Breast epithelium (tissue), 3 donors: ENCODE measurements at regions not wholly inside any gene's neighbourhood (a gene's known extent, or its start where the extent isn't known, plus 50 kb on each side); places are given as distances from the start of the nearest gene placed in this dataset.

Source experiments
- POLR2A ChIP-seq: fragments of 450-650 bp; IDR thresholded peaks from one replicate; pipeline ENCODE4 v1.6.1; 2016; ENCODE audit warnings: antibody characterized with exemption, mild to moderate bottlenecking, moderate library complexity
- TF ChIP-seq, protein P1 (sequence below), 3 donors: fragments of 450-650 bp; IDR thresholded peaks; one replicate each; pipeline ENCODE4 v1.5.1; 2016 to 2017; ENCODE audit warnings: antibody characterized with exemption in 3 of 3, mild to moderate bottlenecking in 3 of 3, moderate library complexity in 3 of 3

DNA sequence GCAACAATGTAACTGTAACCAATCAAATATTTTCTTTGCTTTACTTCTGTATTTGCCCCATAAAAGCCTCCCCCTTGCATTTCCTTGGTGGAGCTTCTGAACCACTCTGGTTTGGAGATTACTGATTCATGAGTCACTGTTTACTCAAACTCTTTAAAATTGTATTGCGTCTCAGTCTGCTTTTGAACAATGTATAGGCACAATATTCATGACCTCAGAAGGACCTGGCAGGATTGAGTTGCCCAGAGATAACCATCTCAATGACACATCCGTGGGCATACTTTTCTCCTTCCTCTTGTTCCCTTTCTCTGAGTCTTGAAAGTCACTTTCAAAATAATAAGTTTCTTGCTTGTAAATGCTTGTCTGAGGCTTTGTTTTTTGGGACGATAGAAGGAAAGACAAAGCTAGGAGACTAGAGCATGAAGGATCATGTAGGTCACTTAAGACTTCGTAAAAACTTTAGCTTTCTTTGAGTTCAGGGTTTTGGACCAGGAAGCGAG, 57.1 kb upstream of the POU1F1 start:
- TF ChIP-seq, protein P1, sequence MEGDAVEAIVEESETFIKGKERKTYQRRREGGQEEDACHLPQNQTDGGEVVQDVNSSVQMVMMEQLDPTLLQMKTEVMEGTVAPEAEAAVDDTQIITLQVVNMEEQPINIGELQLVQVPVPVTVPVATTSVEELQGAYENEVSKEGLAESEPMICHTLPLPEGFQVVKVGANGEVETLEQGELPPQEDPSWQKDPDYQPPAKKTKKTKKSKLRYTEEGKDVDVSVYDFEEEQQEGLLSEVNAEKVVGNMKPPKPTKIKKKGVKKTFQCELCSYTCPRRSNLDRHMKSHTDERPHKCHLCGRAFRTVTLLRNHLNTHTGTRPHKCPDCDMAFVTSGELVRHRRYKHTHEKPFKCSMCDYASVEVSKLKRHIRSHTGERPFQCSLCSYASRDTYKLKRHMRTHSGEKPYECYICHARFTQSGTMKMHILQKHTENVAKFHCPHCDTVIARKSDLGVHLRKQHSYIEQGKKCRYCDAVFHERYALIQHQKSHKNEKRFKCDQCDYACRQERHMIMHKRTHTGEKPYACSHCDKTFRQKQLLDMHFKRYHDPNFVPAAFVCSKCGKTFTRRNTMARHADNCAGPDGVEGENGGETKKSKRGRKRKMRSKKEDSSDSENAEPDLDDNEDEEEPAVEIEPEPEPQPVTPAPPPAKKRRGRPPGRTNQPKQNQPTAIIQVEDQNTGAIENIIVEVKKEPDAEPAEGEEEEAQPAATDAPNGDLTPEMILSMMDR (IDR thresholded peaks at IDR 0.05): no peak
- TF ChIP-seq POLR2A: no peak
